Heart left ventricle (tissue), 16 donors: ENCODE measurements at regions not wholly inside any gene's neighbourhood (a gene's known extent, or its start where the extent isn't known, plus 50 kb on each side); places are given as distances from the start of the nearest gene placed in this dataset.
A peak's percentile ranks its signal among the peaks of the same experiment; 100 is the strongest.

ENCODE experiments used
- ATAC-seq, 4 donors: fragments of 200-7000 bp; cut with Tn5 transposase; one replicate each; pipeline ENCODE4 v1.9.1; 2020 to 2022; ENCODE audit warnings: moderate library complexity in 4 of 4, mild to moderate bottlenecking in 3 of 4, moderate number of reproducible peaks in 1 of 4
- DNase-seq, 5 donors: peaks; one replicate each; pipeline ENCODE4 v3.0.0-alpha.2; 2020
- H3K27ac ChIP-seq, 12 donors: fragments of 200-600 bp; sonication (generic) in 4 of 12; one replicate each; pipeline versions ENCODE4 v1.5.0 to v1.8.0; 2016 to 2022; ENCODE audit warnings: mild to moderate bottlenecking in 2 of 12
- H3K27me3 ChIP-seq, 9 donors: fragments of 200-600 bp; sonication (generic) in 2 of 9; one replicate each; pipeline versions ENCODE4 v1.5.1 to v1.8.0; 2016 to 2022; ENCODE audit warnings: mild to moderate bottlenecking in 3 of 9
- H3K36me3 ChIP-seq, 9 donors: fragments of 200-600 bp; sonication (generic) in 2 of 9; one replicate each; pipeline versions ENCODE4 v1.5.0 to v1.8.0; 2018 to 2022; ENCODE audit warnings: mild to moderate bottlenecking in 2 of 9
- H3K4me1 ChIP-seq, 12 donors: fragments of 200-600 bp; sonication (generic) in 4 of 12; one replicate each; pipeline versions ENCODE4 v1.5.0 to v1.8.0; 2016 to 2022; ENCODE audit warnings: mild to moderate bottlenecking in 3 of 12
- H3K4me3 ChIP-seq, 12 donors: fragments of 200-600 bp; sonication (generic) in 4 of 12; one replicate each; pipeline versions ENCODE4 v1.5.0 to v1.8.0; 2017 to 2022; ENCODE audit warnings: mild to moderate bottlenecking in 9 of 12, moderate library complexity in 4 of 12
- H3K9me3 ChIP-seq, 12 donors: fragments of 200-600 bp; sonication (generic) in 4 of 12; one replicate each; pipeline versions ENCODE4 v1.5.0 to v1.8.0; 2016 to 2022; ENCODE audit warnings: mild to moderate bottlenecking in 1 of 12
- POLR2A ChIP-seq, 2 donors: fragments of 450-650 bp; IDR thresholded peaks; one replicate each; pipeline ENCODE4 v1.6.1; 2017; ENCODE audit warnings: antibody characterized with exemption in 2 of 2, mild to moderate bottlenecking in 2 of 2, moderate library complexity in 2 of 2
- WGBS, 4 donors: extraction: QIAGEN DNeasy Blood & Tissue Kit in 2 of 4; methylation state at CpG; one replicate each; pipeline versions ENCODE4 v1.1.5 to v1.1.7; 2013 to 2018; 5-methylcytosine and 5-hydroxymethylcytosine counted together
- intact Hi-C, 10 donors: fragments of 100-400 bp; cut with DNase I; formaldehyde crosslinking; loops; one replicate each; pipeline versions ENCODE4 v1.11.1 to v1.14.2; 2022
- TF ChIP-seq, protein P1 (sequence below), 12 donors: fragments of 200-600 bp; sonication (generic) in 4 of 12; IDR thresholded peaks; one replicate each; pipeline versions ENCODE4 v1.5.0 to v1.8.0; 2018 to 2022; ENCODE audit warnings: antibody characterized with exemption in 12 of 12, mild to moderate bottlenecking in 5 of 12
- donor health status: ischemic (EF 13 %, LVEDD 7.1; RV severe dilation, severe dysfunction).
- donor health status: healthy with polysubstance abuse.
- donor health status: DM: no; HTN: yes; CAD: no.
- donor health status: DM: no; HTN: no; CAD: no.
- donor health status: ischemic (EF 25% LVEDD 6.9; RV normal size, moderate dysfunction).
- donor health status: ischemic (EF 25% LVEDD 5.7; RV mildly dilated, moderate dysfunction).
- donor health status: healthy.
- donor health status: DM: yes; HTN: yes; CAD: no.
- donor health status: ischemic (EF 35%, LVEDD 5.7; RV mildly dilated, moderate dysfunction).
- donor health status: nonischemic (EF 11% LVEDD 7.7; RV severe dilation, severe dysfunction).
- donor health status: DM: yes; HTN: yes; CAD: no.
- donor health status: PGD.
- donor health status: ischemic (EF 29% LVEDD 5.4; RV normal size, mild dysfunction).
- donor health status: nonischemic (EF 23%, LVEDD 6.1; RV moderate dilation, normal function).

- DNase-seq = no peak
- intact Hi-C loops = no loop called here
- Histone ChIP-seq H3K36me3 (no peaks in the 10 kb centered on the region), H3K27me3 (no peaks in the 10 kb centered on the region), H3K27ac (no peak overlapping the region), H3K4me1 (no peaks in the 10 kb centered on the region), H3K9me3 (no peaks in the 10 kb centered on the region), H3K4me3 (no peak overlapping the region)
- TF ChIP-seq, protein P1, sequence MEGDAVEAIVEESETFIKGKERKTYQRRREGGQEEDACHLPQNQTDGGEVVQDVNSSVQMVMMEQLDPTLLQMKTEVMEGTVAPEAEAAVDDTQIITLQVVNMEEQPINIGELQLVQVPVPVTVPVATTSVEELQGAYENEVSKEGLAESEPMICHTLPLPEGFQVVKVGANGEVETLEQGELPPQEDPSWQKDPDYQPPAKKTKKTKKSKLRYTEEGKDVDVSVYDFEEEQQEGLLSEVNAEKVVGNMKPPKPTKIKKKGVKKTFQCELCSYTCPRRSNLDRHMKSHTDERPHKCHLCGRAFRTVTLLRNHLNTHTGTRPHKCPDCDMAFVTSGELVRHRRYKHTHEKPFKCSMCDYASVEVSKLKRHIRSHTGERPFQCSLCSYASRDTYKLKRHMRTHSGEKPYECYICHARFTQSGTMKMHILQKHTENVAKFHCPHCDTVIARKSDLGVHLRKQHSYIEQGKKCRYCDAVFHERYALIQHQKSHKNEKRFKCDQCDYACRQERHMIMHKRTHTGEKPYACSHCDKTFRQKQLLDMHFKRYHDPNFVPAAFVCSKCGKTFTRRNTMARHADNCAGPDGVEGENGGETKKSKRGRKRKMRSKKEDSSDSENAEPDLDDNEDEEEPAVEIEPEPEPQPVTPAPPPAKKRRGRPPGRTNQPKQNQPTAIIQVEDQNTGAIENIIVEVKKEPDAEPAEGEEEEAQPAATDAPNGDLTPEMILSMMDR (IDR thresholded peaks at IDR 0.05) = no peak
- no peak for TF ChIP-seq POLR2A (IDR thresholded peaks at IDR 0.05)
- no peak for ATAC-seq
- 82 to 89% (median 86%) methylated on average over 3 of the region's 3 CpGs for WGBS, 4 donors
Observed at GRCh38 chr12:24073170-24073810, 123.8 kb upstream of the SOX5 start.

GRCh38 chr12:24072302-24072701 is 122.8 kb upstream of the SOX5 start:
- TF ChIP-seq, protein P1 (IDR thresholded peaks at IDR 0.05) = no peak
- intact Hi-C loops = no loop called here
- ATAC-seq (no peak), DNase-seq (no peak)
- WGBS, 4 donors = 64 to 89% (median 76%) methylated on average over 1 of the region's 1 CpG
- Histone ChIP-seq H3K4me3 (no peak overlapping the region), H3K4me1 (no peaks in the 10 kb centered on the region), H3K27me3 (no peaks in the 10 kb centered on the region), H3K9me3 (no peaks in the 10 kb centered on the region), H3K27ac (no peak overlapping the region), H3K36me3 (no peaks in the 10 kb centered on the region)

DNA sequence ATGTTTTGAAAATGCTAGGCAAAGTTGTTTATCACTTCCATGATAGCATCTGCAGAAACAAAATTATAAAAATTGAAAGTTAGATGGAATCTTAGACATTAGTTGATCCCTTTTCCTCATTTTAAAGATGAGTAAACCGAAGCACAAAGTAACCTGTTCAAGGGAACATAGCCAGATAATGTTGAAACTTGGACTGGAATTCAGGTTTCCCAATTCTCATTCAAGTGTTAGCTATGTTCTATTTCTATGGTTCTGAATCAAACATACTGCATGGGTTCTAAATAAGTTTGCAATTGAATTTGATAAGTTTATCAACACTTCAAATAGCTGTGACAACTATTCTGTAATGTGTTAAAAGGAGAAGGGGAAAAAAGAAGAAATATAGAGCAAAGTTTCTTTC is 122.4 kb upstream of the SOX5 start:
- no peak for DNase-seq
- H3K27ac ChIP-seq = no peak overlapping the region
- H3K4me1 ChIP-seq = peaks cover 0 to under 1% (median 0%) of the 10 kb centered on the region in 12 donors
- TF ChIP-seq, protein P1 (IDR thresholded peaks at IDR 0.05) = no peak
- TF ChIP-seq POLR2A (IDR thresholded peaks at IDR 0.05) = no peak
- intact Hi-C loops = no loop called here
- no peak for ATAC-seq
- H3K27me3 ChIP-seq = no peaks in the 10 kb centered on the region
- no peak overlapping the region for H3K4me3 ChIP-seq
- WGBS, 4 donors = 85 to 91% (median 88%) methylated on average over 1 of the region's 1 CpG
- no peaks in the 10 kb centered on the region for H3K36me3 ChIP-seq
- H3K9me3 ChIP-seq = no peaks in the 10 kb centered on the region

- no peak overlapping the region for H3K27ac ChIP-seq
- no peaks in the 10 kb centered on the region for H3K9me3 ChIP-seq
- no peak overlapping the region for H3K4me3 ChIP-seq
- TF ChIP-seq, protein P1 (IDR thresholded peaks at IDR 0.05) = no peak
- no peak for TF ChIP-seq POLR2A (IDR thresholded peaks at IDR 0.05)
- DNase-seq (no peak), ATAC-seq (peak in 2 of 4 donors; percentile 32 to 36)
- H3K4me1 ChIP-seq = peaks cover 0 to 9% (median 0%) of the 10 kb centered on the region in 12 donors
- intact Hi-C loops = no loop called here
- WGBS, 4 donors = 60 to 72% (median 64%) methylated on average over 7 of the region's 7 CpGs
- H3K27me3 ChIP-seq = no peaks in the 10 kb centered on the region
- no peaks in the 10 kb centered on the region for H3K36me3 ChIP-seq
Observed at GRCh38 chr12:24069532-24070395, 120.3 kb upstream of the SOX5 start.
